HL-60 (cell line): ENCODE measurements at regions not wholly inside any gene's neighbourhood (a gene's known extent, or its start where the extent isn't known, plus 50 kb on each side); places are given as distances from the start of the nearest gene placed in this dataset.

Experiments used
- GABPA ChIP-seq: IDR thresholded peaks from 2 replicates; pipeline ENCODE4 v1.6.1; 2012; ENCODE audit warnings: low read depth
- POLR2AphosphoS5 ChIP-seq: IDR thresholded peaks from 2 replicates; pipeline ENCODE4 v1.6.1; 2012; ENCODE audit warnings: low read depth
- SPI1 ChIP-seq: IDR thresholded peaks from 2 replicates; pipeline ENCODE4 v1.6.1; 2012; ENCODE audit warnings: low read depth, mild to moderate bottlenecking, borderline replicate concordance
- TF ChIP-seq, protein P1 (sequence below): IDR thresholded peaks from one replicate; pipeline ENCODE4 v1.5.1; 2011; ENCODE audit warnings: low read length, control low read depth, inconsistent platforms; ENCODE audit not compliant: insufficient read depth
- TF ChIP-seq, protein P2 (sequence below): IDR thresholded peaks from 2 replicates; pipeline ENCODE4 v1.6.1; 2012; ENCODE audit warnings: low read depth; ENCODE audit not compliant: insufficient replicate concordance

DNA sequence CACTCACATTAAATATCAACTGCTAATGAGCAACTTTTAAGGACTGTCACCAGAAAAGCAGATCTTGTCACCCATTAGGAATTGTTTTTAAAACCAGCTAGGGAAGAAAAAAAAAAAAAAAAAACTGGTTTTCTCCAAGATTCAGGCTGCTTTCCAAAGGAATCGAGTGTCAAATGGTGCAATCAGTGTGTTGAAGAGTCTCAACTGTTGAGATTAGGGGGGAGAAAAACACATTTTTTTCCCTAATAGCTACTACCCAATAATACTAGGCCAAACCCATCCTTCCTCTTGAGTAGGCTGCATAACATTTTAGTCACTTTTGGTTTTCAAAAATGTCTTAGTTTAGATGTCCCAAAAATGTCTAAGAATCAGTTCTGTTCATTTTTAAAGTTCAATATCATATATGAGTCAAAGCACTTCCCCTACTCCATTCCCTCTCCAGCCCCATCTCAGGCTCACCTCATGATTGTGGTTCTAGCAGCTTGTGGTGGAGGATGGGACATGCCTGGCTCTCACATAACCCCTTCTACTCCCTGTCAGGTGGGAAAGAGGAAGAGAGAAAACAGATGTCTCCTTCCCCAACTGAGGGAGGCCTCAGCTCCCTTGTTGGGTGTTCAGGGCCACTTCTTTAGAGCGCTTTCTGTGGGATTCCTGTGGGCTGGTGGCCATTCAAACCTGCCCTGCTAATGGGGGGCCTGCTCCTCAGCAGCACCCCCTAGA lies 193.6 kb downstream of the CWF19L2 start:
- TF ChIP-seq, protein P1, sequence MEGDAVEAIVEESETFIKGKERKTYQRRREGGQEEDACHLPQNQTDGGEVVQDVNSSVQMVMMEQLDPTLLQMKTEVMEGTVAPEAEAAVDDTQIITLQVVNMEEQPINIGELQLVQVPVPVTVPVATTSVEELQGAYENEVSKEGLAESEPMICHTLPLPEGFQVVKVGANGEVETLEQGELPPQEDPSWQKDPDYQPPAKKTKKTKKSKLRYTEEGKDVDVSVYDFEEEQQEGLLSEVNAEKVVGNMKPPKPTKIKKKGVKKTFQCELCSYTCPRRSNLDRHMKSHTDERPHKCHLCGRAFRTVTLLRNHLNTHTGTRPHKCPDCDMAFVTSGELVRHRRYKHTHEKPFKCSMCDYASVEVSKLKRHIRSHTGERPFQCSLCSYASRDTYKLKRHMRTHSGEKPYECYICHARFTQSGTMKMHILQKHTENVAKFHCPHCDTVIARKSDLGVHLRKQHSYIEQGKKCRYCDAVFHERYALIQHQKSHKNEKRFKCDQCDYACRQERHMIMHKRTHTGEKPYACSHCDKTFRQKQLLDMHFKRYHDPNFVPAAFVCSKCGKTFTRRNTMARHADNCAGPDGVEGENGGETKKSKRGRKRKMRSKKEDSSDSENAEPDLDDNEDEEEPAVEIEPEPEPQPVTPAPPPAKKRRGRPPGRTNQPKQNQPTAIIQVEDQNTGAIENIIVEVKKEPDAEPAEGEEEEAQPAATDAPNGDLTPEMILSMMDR = no peak
- TF ChIP-seq POLR2AphosphoS5 = no peak
- TF ChIP-seq, protein P2, sequence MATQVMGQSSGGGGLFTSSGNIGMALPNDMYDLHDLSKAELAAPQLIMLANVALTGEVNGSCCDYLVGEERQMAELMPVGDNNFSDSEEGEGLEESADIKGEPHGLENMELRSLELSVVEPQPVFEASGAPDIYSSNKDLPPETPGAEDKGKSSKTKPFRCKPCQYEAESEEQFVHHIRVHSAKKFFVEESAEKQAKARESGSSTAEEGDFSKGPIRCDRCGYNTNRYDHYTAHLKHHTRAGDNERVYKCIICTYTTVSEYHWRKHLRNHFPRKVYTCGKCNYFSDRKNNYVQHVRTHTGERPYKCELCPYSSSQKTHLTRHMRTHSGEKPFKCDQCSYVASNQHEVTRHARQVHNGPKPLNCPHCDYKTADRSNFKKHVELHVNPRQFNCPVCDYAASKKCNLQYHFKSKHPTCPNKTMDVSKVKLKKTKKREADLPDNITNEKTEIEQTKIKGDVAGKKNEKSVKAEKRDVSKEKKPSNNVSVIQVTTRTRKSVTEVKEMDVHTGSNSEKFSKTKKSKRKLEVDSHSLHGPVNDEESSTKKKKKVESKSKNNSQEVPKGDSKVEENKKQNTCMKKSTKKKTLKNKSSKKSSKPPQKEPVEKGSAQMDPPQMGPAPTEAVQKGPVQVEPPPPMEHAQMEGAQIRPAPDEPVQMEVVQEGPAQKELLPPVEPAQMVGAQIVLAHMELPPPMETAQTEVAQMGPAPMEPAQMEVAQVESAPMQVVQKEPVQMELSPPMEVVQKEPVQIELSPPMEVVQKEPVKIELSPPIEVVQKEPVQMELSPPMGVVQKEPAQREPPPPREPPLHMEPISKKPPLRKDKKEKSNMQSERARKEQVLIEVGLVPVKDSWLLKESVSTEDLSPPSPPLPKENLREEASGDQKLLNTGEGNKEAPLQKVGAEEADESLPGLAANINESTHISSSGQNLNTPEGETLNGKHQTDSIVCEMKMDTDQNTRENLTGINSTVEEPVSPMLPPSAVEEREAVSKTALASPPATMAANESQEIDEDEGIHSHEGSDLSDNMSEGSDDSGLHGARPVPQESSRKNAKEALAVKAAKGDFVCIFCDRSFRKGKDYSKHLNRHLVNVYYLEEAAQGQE = no peak
- TF ChIP-seq GABPA = no peak
- peak; percentile 75 for TF ChIP-seq SPI1
